ENCODE measurements at regions not wholly inside any gene's neighbourhood (a gene's known extent, or its start where the extent isn't known, plus 50 kb on each side); places are given as distances from the start of the nearest gene placed in this dataset.
"Not testable (repeated sequence)": the region's sequence is repeated elsewhere in the genome, so short reads cannot be mapped to it uniquely, and the experiment has no call there.

DNA sequence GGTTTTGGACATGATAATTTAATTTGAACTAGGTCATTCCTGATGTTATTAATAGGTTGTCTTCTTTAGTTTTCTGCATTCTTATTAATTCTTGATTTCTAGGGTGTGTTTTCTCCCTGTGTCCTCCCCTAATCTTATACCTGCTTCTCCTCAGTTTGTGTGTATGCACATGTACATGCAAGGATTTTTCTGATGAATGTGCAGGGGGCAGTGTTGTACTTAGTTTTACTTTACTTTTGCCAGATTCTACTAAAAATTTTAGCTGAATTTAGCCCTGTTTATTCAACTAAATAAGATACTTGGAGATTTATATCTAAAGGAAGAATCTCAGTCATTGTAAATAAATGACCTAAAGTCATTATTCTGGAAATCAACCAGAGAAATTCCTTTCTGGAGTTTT lies 144.8 kb downstream of the SEPTIN7 start:
- H3K9me3 ChIP-seq (ENCODE audit: control insufficient read depth, low read length); intact Hi-C loops (cut with DNase I); ATAC-seq (ENCODE audit: low FRiP score); H3K27me3 ChIP-seq (ENCODE audit: control insufficient read depth in 1 of 2, insufficient read depth in 2 of 2, low read length in 1 of 2); DNase-seq; H3K27ac ChIP-seq (ENCODE audit: low read depth in 1 of 2, low read length in 2 of 2); H3K4me3 ChIP-seq (ENCODE audit: low read length in 2 of 2); H3K36me3 ChIP-seq (ENCODE audit: control insufficient read depth in 1 of 2, insufficient read depth in 2 of 2, low read length in 1 of 2); H3K4me1 ChIP-seq (ENCODE audit: control insufficient read depth in 1 of 2, insufficient read depth in 2 of 2, low read length in 2 of 2): not testable (repeated sequence)

- WGBS, 2 donors = 64 to 72% methylated on average over 13 of the region's 13 CpGs
- ATAC-seq (ENCODE audit: low FRiP score); intact Hi-C loops (cut with DNase I): not testable (repeated sequence)
Observed at GRCh38 chr7:35955735-35956134, 154.9 kb downstream of the SEPTIN7 start.

GRCh38 chr7:35956988-35957387 lies 156.1 kb downstream of the SEPTIN7 start:
- not testable (repeated sequence) for ATAC-seq (ENCODE audit: low FRiP score); H3K27me3 ChIP-seq (ENCODE audit: control insufficient read depth in 1 of 2, insufficient read depth in 2 of 2, low read length in 1 of 2)
- 91 to 93% methylated on average over 3 of the region's 3 CpGs for WGBS, 2 donors

More at GRCh38 chr7:35955735-35956134, 154.9 kb downstream of the SEPTIN7 start:
- H3K36me3 ChIP-seq (ENCODE audit: control insufficient read depth in 1 of 2, insufficient read depth in 2 of 2, low read length in 1 of 2); DNase-seq; H3K9me3 ChIP-seq (ENCODE audit: control insufficient read depth, low read length); H3K4me3 ChIP-seq (ENCODE audit: low read length in 2 of 2); H3K27ac ChIP-seq (ENCODE audit: low read depth in 1 of 2, low read length in 2 of 2); H3K4me1 ChIP-seq (ENCODE audit: control insufficient read depth in 1 of 2, insufficient read depth in 2 of 2, low read length in 2 of 2); H3K27me3 ChIP-seq (ENCODE audit: control insufficient read depth in 1 of 2, insufficient read depth in 2 of 2, low read length in 1 of 2): not testable (repeated sequence)

DNA sequence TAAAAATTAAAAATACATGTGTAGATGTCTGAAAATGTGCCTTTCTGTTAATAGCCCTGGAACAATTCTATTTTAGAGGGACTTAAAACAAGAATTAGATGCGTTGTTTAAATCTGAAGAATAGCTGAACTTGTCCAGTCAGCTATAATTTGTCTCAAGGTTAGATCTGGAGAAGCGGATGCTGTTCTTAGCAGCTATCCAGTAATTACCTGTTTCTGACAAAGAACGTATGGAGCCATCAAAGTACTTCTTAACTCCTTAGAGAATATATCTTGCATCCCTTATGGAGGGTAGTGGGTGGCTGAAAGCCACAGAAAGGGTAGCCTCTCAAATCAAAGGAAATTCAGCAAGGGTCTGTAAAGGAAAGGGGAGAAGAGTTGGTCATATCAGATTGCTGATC lies 160.4 kb downstream of the SEPTIN7 start:
- intact Hi-C loops (cut with DNase I); H3K27ac ChIP-seq (ENCODE audit: low read depth in 1 of 2, low read length in 2 of 2); DNase-seq; H3K36me3 ChIP-seq (ENCODE audit: control insufficient read depth in 1 of 2, insufficient read depth in 2 of 2, low read length in 1 of 2); H3K27me3 ChIP-seq (ENCODE audit: control insufficient read depth in 1 of 2, insufficient read depth in 2 of 2, low read length in 1 of 2); ATAC-seq (ENCODE audit: low FRiP score); H3K4me3 ChIP-seq (ENCODE audit: low read length in 2 of 2); H3K4me1 ChIP-seq (ENCODE audit: control insufficient read depth in 1 of 2, insufficient read depth in 2 of 2, low read length in 2 of 2); H3K9me3 ChIP-seq (ENCODE audit: control insufficient read depth, low read length): not testable (repeated sequence)
- WGBS, 2 donors = 79% methylated on average over 3 of the region's 3 CpGs

More at GRCh38 chr7:35956988-35957387, 156.1 kb downstream of the SEPTIN7 start:
- intact Hi-C loops (cut with DNase I); H3K27ac ChIP-seq (ENCODE audit: low read depth in 1 of 2, low read length in 2 of 2); H3K9me3 ChIP-seq (ENCODE audit: control insufficient read depth, low read length); H3K4me3 ChIP-seq (ENCODE audit: low read length in 2 of 2); H3K4me1 ChIP-seq (ENCODE audit: control insufficient read depth in 1 of 2, insufficient read depth in 2 of 2, low read length in 2 of 2); H3K36me3 ChIP-seq (ENCODE audit: control insufficient read depth in 1 of 2, insufficient read depth in 2 of 2, low read length in 1 of 2); DNase-seq: not testable (repeated sequence)

DNA sequence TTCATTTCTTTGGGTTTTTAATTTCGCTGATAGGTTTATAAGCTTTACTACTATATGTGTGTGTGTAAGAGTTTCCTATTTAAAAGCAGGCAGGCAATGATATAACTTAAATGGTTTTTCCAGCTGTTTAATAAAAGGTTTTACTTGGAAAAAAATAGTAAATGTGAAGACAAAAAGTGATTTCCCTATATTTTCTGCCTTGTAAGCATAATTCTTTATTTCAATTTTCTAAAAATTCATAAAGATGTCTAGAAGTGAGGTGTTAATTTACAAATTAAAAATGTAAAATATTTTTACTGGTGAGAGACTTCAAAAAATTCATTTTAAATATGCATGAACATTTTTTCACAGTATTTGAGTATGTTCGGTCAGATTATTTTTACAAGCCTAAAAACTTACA lies 161.8 kb downstream of the SEPTIN7 start:
- H3K9me3 ChIP-seq (ENCODE audit: control insufficient read depth, low read length); H3K4me1 ChIP-seq (ENCODE audit: control insufficient read depth in 1 of 2, insufficient read depth in 2 of 2, low read length in 2 of 2); H3K4me3 ChIP-seq (ENCODE audit: low read length in 2 of 2); H3K27ac ChIP-seq (ENCODE audit: low read depth in 1 of 2, low read length in 2 of 2); H3K36me3 ChIP-seq (ENCODE audit: control insufficient read depth in 1 of 2, insufficient read depth in 2 of 2, low read length in 1 of 2); ATAC-seq (ENCODE audit: low FRiP score); intact Hi-C loops (cut with DNase I); DNase-seq; H3K27me3 ChIP-seq (ENCODE audit: control insufficient read depth in 1 of 2, insufficient read depth in 2 of 2, low read length in 1 of 2): not testable (repeated sequence)
- 95 to 98% methylated on average over 2 of the region's 2 CpGs for WGBS, 2 donors

DNA sequence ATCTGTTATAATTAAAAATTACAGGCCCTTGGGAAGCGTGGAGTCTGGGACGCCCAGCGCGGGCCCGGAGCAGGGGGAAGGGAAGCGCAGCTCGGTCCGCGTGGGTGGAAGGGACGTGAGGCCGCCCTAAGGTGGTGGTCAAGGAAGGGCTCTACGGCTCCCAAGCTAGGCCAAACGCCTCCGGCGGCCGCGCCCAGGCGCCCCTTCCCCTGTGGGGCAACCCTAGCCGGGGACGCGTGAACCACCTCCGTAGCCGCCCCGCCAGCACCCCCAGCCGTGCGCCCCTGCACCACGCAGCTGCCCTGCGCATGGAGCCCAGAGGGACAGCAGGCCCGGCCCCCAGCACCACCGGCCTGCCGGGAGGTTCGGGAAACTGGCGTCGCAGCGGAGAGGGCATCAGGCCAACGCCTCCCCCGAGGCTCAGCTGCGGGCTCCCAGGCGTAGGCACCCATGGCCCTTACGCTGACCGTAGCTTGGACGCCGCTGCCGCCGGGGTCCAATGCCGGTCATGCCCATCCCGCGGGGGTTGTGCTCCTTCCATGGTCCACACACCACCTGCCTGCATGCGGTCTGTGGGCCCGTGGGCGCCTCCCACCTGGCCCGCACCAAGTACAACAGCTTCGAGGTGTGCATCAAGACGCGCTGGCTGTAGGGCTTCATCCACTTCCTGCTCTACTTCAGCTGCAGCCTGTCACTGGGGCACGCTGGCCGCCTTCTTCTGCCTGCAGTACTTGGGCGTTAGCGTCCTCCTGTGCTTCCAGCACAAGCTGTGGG lies 166.7 kb downstream of the SEPTIN7 start:
- H3K27ac ChIP-seq (ENCODE audit: low read depth in 1 of 2, low read length in 2 of 2) = no peak overlapping the region
- no peaks in the 10 kb centered on the region for H3K4me1 ChIP-seq (ENCODE audit: control insufficient read depth in 1 of 2, insufficient read depth in 2 of 2, low read length in 2 of 2)
- peak; percentile 50 for ATAC-seq (ENCODE audit: low FRiP score)
- H3K36me3 ChIP-seq (ENCODE audit: control insufficient read depth in 1 of 2, insufficient read depth in 2 of 2, low read length in 1 of 2) = no peaks in the 10 kb centered on the region
- intact Hi-C loops (cut with DNase I) = no loop called here
- WGBS, 2 donors = 55% methylated on average over 58 to 59 of the region's 59 CpGs
- no peaks in the 10 kb centered on the region for H3K27me3 ChIP-seq (ENCODE audit: control insufficient read depth in 1 of 2, insufficient read depth in 2 of 2, low read length in 1 of 2)
- H3K9me3 ChIP-seq (ENCODE audit: control insufficient read depth, low read length) = no peaks in the 10 kb centered on the region
- DNase-seq = no peak
- no peak overlapping the region for H3K4me3 ChIP-seq (ENCODE audit: low read length in 2 of 2)

DNA sequence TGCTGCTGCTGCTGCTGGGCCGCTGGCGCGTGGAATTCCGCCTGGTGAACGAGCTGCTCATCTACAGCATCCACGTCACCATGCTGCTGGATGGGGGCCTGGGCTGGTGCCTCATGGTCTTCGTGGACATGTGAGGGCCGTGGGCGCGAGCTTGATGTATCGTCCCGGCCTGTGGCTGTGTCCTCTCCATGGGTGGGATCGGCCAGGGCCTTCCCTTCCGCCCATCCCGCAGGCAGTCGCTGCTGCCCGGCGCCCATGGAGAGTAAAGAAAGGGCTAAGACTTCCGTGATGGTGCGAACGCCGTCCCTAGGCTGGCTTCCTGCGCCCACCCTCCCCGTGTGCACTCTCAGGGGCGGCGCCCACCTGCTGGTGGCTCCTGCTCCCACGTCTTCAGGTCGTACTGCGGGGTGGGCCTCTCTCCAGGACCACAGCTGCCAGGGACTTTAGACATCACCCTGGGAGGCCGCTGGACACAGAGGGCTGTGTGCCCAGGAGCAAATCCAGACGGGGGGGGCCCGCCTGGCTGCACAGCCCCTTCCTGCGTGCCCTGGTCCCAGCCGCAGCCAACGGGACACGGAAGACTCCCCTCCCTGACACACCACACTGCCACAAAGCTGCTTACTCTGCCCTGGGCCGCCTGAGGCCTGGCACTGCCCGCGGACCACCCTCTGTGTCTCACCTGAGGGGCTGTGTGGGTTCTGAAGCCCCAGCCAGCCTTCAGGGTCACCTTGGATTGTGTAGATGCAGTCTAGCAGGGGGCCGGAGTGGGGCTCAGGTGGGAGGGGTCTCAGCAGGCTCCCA lies 167.5 kb downstream of the SEPTIN7 start:
- no peaks in the 10 kb centered on the region for H3K4me1 ChIP-seq (ENCODE audit: control insufficient read depth in 1 of 2, insufficient read depth in 2 of 2, low read length in 2 of 2)
- intact Hi-C loops (cut with DNase I) = no loop called here
- 95% methylated on average over 40 of the region's 40 CpGs for WGBS, 2 donors
- no peak overlapping the region for H3K27ac ChIP-seq (ENCODE audit: low read depth in 1 of 2, low read length in 2 of 2)
- no peaks in the 10 kb centered on the region for H3K36me3 ChIP-seq (ENCODE audit: control insufficient read depth in 1 of 2, insufficient read depth in 2 of 2, low read length in 1 of 2)
- DNase-seq = no peak
- H3K9me3 ChIP-seq (ENCODE audit: control insufficient read depth, low read length) = no peaks in the 10 kb centered on the region
- H3K4me3 ChIP-seq (ENCODE audit: low read length in 2 of 2) = no peak overlapping the region
- ATAC-seq (ENCODE audit: low FRiP score) = peak; percentile 44
- no peaks in the 10 kb centered on the region for H3K27me3 ChIP-seq (ENCODE audit: control insufficient read depth in 1 of 2, insufficient read depth in 2 of 2, low read length in 1 of 2)

DNA sequence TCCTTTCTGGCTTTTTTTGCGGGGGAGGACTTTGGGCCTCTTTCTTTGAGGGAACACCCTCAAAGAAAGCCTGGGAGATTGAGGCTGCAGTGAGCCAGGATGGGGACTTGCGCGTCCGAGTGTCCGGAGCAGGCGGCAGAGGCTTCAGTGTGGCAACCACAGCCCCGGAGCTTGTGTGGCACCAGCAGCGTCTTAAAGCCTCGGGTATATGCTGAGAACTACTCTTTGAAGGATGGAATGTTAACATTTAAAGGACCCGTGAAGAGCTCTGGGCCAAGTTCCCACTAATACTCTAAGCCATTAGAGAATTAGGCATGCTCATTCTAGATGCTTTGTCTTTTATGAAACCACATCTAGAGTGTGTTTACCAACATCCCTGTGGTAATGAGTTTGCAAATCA lies 168.2 kb downstream of the SEPTIN7 start:
- Histone ChIP-seq H3K4me1 (ENCODE audit: control insufficient read depth in 1 of 2, insufficient read depth in 2 of 2, low read length in 2 of 2) (no peaks in the 10 kb centered on the region), H3K36me3 (ENCODE audit: control insufficient read depth in 1 of 2, insufficient read depth in 2 of 2, low read length in 1 of 2) (no peaks in the 10 kb centered on the region), H3K27me3 (ENCODE audit: control insufficient read depth in 1 of 2, insufficient read depth in 2 of 2, low read length in 1 of 2) (no peaks in the 10 kb centered on the region), H3K9me3 (ENCODE audit: control insufficient read depth, low read length) (no peaks in the 10 kb centered on the region), H3K4me3 (ENCODE audit: low read length in 2 of 2) (no peak overlapping the region), H3K27ac (ENCODE audit: low read depth in 1 of 2, low read length in 2 of 2) (no peak overlapping the region)
- 67 to 70% methylated on average over 10 of the region's 10 CpGs for WGBS, 2 donors
- no peak for DNase-seq
- intact Hi-C loops (cut with DNase I) = no loop called here
- no peak for ATAC-seq (ENCODE audit: low FRiP score)

DNA sequence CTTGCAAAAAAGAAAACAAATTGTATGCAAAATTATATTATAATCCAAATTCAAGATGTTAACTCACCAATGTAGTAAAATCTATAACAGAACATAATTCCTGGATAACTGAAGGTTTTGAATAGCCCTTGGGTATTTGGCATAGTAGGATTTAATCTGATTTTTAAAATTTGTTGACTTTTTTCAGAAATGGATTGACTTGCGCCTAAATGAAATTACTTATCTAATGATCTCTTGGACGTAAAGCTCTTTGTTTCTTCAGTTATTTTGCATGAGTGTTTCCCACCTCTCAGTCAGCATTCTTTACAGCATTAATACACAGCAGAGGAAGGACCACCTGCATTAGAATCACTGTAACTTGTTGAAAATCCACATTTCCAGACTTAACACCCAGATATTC lies 169.6 kb downstream of the SEPTIN7 start:
- no peaks in the 10 kb centered on the region for H3K27me3 ChIP-seq (ENCODE audit: control insufficient read depth in 1 of 2, insufficient read depth in 2 of 2, low read length in 1 of 2)
- H3K27ac ChIP-seq (ENCODE audit: low read depth in 1 of 2, low read length in 2 of 2) = no peak overlapping the region
- intact Hi-C loops (cut with DNase I) = loop anchor here in 1 of 2 donors (5.0 kb wide), 1 partner anchor 53 kb away; no protein-coding TSS in a partner anchor
- ATAC-seq (ENCODE audit: low FRiP score) (no peak), DNase-seq (no peak)
- H3K4me3 ChIP-seq (ENCODE audit: low read length in 2 of 2) = no peak overlapping the region
- H3K4me1 ChIP-seq (ENCODE audit: control insufficient read depth in 1 of 2, insufficient read depth in 2 of 2, low read length in 2 of 2) = no peaks in the 10 kb centered on the region
- WGBS, 2 donors = 90 to 93% methylated on average over 2 of the region's 2 CpGs
- H3K9me3 ChIP-seq (ENCODE audit: control insufficient read depth, low read length) = no peaks in the 10 kb centered on the region
- no peaks in the 10 kb centered on the region for H3K36me3 ChIP-seq (ENCODE audit: control insufficient read depth in 1 of 2, insufficient read depth in 2 of 2, low read length in 1 of 2)
